ENCODE measurements at regions not wholly inside any gene's neighbourhood (a gene's known extent, or its start where the extent isn't known, plus 50 kb on each side); places are given as distances from the start of the nearest gene placed in this dataset.

DNA sequence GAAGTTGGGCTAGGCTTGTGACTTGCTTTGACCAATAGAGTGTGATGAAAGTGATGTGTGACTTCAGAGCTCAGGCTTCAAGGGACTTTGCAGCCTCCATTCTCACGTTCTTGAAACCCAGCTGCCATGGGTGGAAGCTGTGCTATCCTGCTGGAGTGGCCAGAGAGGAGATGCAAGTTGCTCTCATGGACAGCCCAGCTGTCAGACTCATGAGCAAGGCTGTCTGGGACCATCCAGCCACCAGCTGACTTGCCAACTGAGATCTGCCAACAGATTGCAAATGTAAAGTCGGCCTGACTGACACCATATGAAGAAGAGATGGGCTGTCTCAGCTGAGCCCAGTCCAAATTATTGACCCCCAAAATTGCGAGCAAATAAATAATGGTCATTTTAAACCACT is 226.4 kb upstream of the CXCR4 start:
- TF ChIP-seq, protein P1, sequence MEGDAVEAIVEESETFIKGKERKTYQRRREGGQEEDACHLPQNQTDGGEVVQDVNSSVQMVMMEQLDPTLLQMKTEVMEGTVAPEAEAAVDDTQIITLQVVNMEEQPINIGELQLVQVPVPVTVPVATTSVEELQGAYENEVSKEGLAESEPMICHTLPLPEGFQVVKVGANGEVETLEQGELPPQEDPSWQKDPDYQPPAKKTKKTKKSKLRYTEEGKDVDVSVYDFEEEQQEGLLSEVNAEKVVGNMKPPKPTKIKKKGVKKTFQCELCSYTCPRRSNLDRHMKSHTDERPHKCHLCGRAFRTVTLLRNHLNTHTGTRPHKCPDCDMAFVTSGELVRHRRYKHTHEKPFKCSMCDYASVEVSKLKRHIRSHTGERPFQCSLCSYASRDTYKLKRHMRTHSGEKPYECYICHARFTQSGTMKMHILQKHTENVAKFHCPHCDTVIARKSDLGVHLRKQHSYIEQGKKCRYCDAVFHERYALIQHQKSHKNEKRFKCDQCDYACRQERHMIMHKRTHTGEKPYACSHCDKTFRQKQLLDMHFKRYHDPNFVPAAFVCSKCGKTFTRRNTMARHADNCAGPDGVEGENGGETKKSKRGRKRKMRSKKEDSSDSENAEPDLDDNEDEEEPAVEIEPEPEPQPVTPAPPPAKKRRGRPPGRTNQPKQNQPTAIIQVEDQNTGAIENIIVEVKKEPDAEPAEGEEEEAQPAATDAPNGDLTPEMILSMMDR (tag by site-specific recombination; IDR thresholded peaks at IDR 0.05), result no peak
- TF ChIP-seq, protein P2, sequence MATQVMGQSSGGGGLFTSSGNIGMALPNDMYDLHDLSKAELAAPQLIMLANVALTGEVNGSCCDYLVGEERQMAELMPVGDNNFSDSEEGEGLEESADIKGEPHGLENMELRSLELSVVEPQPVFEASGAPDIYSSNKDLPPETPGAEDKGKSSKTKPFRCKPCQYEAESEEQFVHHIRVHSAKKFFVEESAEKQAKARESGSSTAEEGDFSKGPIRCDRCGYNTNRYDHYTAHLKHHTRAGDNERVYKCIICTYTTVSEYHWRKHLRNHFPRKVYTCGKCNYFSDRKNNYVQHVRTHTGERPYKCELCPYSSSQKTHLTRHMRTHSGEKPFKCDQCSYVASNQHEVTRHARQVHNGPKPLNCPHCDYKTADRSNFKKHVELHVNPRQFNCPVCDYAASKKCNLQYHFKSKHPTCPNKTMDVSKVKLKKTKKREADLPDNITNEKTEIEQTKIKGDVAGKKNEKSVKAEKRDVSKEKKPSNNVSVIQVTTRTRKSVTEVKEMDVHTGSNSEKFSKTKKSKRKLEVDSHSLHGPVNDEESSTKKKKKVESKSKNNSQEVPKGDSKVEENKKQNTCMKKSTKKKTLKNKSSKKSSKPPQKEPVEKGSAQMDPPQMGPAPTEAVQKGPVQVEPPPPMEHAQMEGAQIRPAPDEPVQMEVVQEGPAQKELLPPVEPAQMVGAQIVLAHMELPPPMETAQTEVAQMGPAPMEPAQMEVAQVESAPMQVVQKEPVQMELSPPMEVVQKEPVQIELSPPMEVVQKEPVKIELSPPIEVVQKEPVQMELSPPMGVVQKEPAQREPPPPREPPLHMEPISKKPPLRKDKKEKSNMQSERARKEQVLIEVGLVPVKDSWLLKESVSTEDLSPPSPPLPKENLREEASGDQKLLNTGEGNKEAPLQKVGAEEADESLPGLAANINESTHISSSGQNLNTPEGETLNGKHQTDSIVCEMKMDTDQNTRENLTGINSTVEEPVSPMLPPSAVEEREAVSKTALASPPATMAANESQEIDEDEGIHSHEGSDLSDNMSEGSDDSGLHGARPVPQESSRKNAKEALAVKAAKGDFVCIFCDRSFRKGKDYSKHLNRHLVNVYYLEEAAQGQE (tag by site-specific recombination; IDR thresholded peaks at IDR 0.05), result no peak
- TF ChIP-seq, protein P3, sequence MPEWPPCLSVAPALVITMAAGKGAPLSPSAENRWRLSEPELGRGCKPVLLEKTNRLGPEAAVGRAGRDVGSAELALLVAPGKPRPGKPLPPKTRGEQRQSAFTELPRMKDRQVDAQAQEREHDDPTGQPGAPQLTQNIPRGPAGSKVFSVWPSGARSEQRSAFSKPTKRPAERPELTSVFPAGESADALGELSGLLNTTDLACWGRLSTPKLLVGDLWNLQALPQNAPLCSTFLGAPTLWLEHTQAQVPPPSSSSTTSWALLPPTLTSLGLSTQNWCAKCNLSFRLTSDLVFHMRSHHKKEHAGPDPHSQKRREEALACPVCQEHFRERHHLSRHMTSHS (tag by site-specific recombination; IDR thresholded peaks at IDR 0.05), result no peak
- TF ChIP-seq ZNF211 (tag by site-specific recombination; IDR thresholded peaks at IDR 0.05; ENCODE audit: low read depth) (no peak), ZNF404 (tag by site-specific recombination; IDR thresholded peaks at IDR 0.05) (no peak), ZNF324 (tag by site-specific recombination; IDR thresholded peaks at IDR 0.05) (no peak), HOXA7 (CRISPR knock-in tag; IDR thresholded peaks at IDR 0.05; ENCODE audit: borderline replicate concordance) (no peak), ZNF530 (tag by site-specific recombination; IDR thresholded peaks at IDR 0.05; ENCODE audit: low read depth) (no peak), YY1 (tag by site-specific recombination; IDR thresholded peaks at IDR 0.05) (no peak), ZNF423 (tag by site-specific recombination; IDR thresholded peaks at IDR 0.05) (no peak)
- TF ChIP-seq, protein P4, sequence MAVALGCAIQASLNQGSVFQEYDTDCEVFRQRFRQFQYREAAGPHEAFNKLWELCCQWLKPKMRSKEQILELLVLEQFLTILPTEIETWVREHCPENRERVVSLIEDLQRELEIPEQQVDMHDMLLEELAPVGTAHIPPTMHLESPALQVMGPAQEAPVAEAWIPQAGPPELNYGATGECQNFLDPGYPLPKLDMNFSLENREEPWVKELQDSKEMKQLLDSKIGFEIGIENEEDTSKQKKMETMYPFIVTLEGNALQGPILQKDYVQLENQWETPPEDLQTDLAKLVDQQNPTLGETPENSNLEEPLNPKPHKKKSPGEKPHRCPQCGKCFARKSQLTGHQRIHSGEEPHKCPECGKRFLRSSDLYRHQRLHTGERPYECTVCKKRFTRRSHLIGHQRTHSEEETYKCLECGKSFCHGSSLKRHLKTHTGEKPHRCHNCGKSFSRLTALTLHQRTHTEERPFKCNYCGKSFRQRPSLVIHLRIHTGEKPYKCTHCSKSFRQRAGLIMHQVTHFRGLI (tag by site-specific recombination; IDR thresholded peaks at IDR 0.05), result no peak
- TF ChIP-seq, protein P5, sequence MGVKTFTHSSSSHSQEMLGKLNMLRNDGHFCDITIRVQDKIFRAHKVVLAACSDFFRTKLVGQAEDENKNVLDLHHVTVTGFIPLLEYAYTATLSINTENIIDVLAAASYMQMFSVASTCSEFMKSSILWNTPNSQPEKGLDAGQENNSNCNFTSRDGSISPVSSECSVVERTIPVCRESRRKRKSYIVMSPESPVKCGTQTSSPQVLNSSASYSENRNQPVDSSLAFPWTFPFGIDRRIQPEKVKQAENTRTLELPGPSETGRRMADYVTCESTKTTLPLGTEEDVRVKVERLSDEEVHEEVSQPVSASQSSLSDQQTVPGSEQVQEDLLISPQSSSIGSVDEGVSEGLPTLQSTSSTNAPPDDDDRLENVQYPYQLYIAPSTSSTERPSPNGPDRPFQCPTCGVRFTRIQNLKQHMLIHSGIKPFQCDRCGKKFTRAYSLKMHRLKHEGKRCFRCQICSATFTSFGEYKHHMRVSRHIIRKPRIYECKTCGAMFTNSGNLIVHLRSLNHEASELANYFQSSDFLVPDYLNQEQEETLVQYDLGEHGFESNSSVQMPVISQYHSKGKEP (tag by site-specific recombination; IDR thresholded peaks at IDR 0.05), result no peak
- TF ChIP-seq, protein P6, sequence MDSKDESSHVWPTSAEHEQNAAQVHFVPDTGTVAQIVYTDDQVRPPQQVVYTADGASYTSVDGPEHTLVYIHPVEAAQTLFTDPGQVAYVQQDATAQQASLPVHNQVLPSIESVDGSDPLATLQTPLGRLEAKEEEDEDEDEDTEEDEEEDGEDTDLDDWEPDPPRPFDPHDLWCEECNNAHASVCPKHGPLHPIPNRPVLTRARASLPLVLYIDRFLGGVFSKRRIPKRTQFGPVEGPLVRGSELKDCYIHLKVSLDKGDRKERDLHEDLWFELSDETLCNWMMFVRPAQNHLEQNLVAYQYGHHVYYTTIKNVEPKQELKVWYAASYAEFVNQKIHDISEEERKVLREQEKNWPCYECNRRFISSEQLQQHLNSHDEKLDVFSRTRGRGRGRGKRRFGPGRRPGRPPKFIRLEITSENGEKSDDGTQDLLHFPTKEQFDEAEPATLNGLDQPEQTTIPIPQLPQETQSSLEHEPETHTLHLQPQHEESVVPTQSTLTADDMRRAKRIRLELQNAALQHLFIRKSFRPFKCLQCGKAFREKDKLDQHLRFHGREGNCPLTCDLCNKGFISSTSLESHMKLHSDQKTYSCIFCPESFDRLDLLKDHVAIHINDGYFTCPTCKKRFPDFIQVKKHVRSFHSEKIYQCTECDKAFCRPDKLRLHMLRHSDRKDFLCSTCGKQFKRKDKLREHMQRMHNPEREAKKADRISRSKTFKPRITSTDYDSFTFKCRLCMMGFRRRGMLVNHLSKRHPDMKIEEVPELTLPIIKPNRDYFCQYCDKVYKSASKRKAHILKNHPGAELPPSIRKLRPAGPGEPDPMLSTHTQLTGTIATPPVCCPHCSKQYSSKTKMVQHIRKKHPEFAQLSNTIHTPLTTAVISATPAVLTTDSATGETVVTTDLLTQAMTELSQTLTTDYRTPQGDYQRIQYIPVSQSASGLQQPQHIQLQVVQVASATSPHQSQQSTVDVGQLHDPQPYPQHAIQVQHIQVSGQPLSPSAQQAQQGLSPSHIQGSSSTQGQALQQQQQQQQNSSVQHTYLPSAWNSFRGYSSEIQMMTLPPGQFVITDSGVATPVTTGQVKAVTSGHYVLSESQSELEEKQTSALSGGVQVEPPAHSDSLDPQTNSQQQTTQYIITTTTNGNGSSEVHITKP (tag by site-specific recombination; IDR thresholded peaks at IDR 0.05), result no peak
